Right ventricle myocardium inferior (tissue), 1 donor: ENCODE measurements at regions not wholly inside any gene's neighbourhood (a gene's known extent, or its start where the extent isn't known, plus 50 kb on each side); places are given as distances from the start of the nearest gene placed in this dataset.
"Not testable (repeated sequence)": the region's sequence is repeated elsewhere in the genome, so short reads cannot be mapped to it uniquely, and the experiment has no call there.

Source experiments
- ATAC-seq: fragments of 200-7000 bp; cut with Tn5 transposase; one replicate; pipeline ENCODE4 v1.9.1; 2020; ENCODE audit warnings: mild to moderate bottlenecking, moderate library complexity
- DNase-seq: peaks from one replicate; pipeline ENCODE4 v3.0.0; 2021; ENCODE audit errors: missing footprints
- intact Hi-C: fragments of 100-400 bp; cut with DNase I; formaldehyde crosslinking; loops from one replicate; pipeline ENCODE4 v1.11.0; 2022
- donor health status: DM: no; HTN: yes; CAD: no; lungs with severe emphysema.

- DNase-seq: no peak
- intact Hi-C loops: no loop called here
- no peak for ATAC-seq
Measured at GRCh38 chr12:78560633-78561032, 303.9 kb upstream of the SYT1 start.

- intact Hi-C loops: no loop called here
- DNase-seq (no peak), ATAC-seq (no peak)
Measured at GRCh38 chr12:78562368-78563205, 302.0 kb upstream of the SYT1 start.

- ATAC-seq (no peak), DNase-seq (no peak)
- intact Hi-C loops: no loop called here
Measured at GRCh38 chr12:78563826-78564225, 300.7 kb upstream of the SYT1 start.

DNA sequence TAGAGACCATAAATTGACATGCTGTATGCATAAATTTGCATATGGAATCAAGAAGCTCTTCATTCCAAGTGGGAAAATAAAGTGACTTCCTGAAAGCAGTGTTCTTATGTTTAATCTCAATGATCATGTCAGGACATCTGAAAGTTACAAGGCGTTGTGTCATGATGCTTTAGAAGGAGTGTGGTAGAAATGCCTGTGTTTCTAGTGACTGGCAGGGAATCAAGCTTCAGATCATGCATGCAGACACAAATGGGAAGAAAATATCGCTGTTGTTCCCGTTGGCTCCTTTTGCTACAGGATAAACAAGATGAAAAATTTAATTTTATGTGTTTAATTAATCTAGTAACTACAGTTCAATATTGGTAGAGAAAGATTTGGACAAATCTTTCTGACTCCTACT, 298.1 kb upstream of the SYT1 start:
- intact Hi-C loops: no loop called here
- ATAC-seq (no peak), DNase-seq (no peak)

DNA sequence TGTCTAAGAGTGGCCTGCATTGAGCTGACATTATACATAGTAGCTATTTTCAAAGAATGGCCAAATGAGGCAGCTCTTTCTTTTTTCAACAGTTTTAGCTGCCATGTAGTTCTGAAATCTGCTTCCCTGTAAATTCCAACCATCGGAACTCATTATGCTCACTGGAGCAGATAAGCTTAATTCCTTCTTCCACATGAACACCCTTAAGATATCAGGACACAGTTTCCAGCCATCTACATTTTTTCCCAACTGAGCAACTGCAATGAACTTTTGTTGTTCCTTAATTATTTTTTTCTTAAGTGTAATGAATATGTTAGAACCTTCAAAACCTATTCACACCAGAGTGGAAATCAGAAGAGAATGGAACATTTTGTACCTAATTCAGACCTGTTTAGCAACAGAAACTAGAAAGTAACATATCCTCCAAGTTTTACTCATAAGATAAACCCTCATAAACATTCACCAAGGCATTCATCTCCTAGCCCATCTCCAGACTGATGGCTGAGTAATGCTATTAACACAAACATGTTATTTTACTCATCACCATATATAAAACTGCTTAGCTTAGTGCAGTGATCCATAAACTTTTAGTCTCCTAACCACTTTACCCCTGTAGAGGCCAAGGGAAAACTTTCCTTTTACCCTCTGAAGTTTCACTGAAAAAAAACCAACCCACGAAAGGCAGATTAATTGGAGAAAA, 296.1 kb upstream of the SYT1 start:
- ATAC-seq: no peak
- intact Hi-C loops: no loop called here
- no peak for DNase-seq

GRCh38 chr12:78571953-78572352, 292.6 kb upstream of the SYT1 start:
- no peak for DNase-seq
- intact Hi-C loops: no loop called here
- no peak for ATAC-seq

- ATAC-seq, DNase-seq, intact Hi-C loops: not testable (repeated sequence)
Measured at GRCh38 chr12:78575208-78575607, 289.4 kb upstream of the SYT1 start.

DNA sequence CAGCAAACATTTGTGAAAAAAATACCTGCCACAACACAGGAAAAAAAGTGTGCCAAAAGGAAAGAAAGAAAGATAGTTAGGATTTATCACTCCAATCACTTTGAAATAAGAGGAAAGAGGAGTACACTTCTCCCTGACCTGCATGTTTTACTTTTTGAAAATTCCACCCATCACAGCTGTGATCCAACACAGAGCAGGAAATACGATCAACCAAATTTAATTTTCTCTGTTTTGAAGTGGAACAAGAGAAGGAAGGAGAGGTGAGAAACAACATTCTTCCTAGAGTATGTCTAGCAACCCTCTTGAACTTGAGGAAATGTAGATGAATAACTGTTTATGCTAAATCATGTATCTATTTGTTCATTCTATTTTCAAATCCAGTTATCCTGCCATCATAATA, 284.7 kb upstream of the SYT1 start:
- intact Hi-C loops: no loop called here
- ATAC-seq (no peak), DNase-seq (no peak)

DNA sequence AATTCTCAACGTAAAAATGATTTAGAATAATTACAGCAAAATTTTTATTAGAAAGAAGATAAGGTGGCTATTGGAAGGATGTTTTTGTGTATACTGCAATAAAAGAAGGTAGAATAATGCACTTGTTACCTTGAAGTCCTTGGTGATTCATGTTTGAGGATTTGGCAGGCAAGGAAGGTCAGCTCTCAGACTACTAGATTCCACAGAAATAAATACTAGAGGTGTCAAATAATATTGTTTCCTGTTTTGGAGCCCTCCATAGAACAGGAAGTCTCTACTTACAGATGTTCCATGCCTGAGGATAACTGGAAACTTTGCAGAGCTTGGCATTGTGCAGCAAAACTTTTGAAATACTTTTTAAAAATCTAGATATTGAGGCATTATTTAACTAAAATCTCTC, 284.3 kb upstream of the SYT1 start:
- ATAC-seq (no peak), DNase-seq (no peak)
- intact Hi-C loops: no loop called here

DNA sequence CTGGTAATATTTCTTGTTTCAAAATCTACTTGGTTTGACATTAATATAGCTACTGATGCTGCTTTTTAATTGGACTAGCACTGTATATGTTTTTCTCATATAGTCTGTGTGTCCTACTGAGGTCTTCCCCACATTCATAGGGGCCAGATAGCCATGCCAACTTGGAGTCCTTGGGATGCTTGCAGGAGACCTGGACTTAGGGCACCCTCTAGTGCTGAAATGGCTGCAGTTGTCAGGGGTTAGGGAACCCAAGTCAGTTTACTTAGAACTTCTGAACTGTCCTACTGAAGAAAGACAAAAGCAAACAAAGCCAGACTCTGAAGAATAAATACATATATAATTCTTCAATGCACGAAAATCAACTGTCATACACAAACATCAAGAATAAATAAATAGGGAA, 279.9 kb upstream of the SYT1 start:
- intact Hi-C loops: no loop called here

GRCh38 chr12:78585132-78585531, 279.4 kb upstream of the SYT1 start:
- intact Hi-C loops: no loop called here
- ATAC-seq (no peak), DNase-seq (no peak)

More for the DNA sequence above, 279.9 kb upstream of the SYT1 start:
- ATAC-seq (no peak), DNase-seq (no peak)

DNA sequence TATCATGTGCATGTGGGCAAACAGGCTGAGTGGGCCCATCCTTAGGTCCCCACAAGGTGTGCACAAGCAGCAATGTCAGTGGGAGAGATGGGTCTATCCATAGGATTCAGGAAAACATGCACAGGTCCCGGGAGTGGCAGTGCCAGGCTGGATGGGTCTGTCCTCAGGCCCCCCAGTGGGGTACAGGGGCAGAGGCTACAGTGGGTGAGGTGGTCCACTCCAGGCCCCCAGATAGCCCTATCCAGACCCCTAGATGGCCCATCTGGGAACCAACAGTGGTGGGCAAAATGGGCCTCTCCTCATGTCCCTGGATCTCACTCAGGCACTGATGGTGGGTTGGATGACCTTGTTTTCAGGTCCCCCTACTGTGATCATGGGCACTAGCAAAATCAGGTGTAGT, 277.8 kb upstream of the SYT1 start:
- intact Hi-C loops: no loop called here
- no peak for DNase-seq
- ATAC-seq: no peak

DNA sequence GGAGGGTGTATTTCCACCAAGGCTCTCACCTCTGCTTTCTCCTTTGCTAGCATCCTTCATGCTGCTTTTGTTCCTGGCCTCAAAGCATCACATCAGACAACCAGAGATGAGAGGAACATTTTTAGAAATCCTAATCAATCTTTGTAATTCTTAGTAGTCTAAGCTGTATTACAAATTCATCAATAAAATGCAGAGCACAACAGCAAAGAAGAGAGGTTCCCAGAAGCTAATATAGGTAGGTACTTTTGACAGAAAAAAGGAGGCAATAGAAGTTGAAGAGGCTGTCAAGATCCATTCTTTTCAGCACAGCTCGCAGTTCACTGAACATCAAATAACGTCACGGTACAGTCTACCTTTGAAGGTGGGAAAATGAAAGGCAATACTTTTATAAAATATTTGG, 265.2 kb upstream of the SYT1 start:
- no peak for DNase-seq
- intact Hi-C loops: no loop called here
- no peak for ATAC-seq

DNA sequence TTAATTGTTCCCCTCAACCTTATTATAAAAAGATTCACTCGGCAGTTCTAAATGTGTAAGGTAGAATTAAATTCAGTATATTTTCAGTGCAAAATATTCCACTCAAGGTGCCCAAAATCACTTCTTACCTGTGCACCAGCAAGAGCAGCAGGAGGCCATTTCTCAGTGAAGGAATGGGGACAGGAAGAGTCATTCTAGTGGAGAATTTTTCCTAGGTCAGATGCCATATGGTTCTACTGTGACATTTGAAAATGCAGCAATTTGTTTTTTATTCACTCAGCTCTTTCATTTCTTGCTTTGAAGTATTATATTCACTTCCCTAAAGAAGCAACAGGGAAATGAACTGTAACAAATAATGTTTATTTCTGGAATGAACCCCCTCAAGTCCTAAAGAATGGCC, 264.0 kb upstream of the SYT1 start:
- intact Hi-C loops: no loop called here
- ATAC-seq: no peak

GRCh38 chr12:78611504-78611903, 253.1 kb upstream of the SYT1 start:
- no peak for DNase-seq
- ATAC-seq: no peak
- intact Hi-C loops: no loop called here

More for the DNA sequence above, 264.0 kb upstream of the SYT1 start:
- no peak for DNase-seq

GRCh38 chr12:78612190-78612589, 252.4 kb upstream of the SYT1 start:
- intact Hi-C loops: no loop called here
- DNase-seq: no peak
- no peak for ATAC-seq

DNA sequence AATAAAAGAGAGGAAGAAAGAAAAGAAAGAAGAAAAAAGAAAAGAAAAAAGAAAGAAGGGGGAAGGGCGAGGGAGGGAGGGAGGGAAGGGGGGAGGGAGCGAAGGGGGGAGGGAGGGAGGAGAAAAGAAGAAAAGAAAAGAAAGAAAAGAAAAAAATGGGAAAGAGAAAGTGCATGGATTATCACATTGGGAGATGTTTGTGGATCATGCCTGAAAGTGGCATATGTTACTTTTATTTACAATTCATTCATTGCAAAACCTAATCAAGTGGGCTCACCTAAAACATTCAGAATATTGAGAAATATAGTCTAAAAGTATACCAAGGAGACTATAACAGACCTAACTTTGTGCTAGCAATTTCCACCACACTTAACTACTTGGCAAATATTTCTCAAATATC, 246.9 kb upstream of the SYT1 start:
- DNase-seq: no peak
- no peak for ATAC-seq
- intact Hi-C loops: no loop called here

GRCh38 chr12:78622529-78623195, 241.9 kb upstream of the SYT1 start:
- intact Hi-C loops: no loop called here
- ATAC-seq (no peak), DNase-seq (no peak)

- DNase-seq (no peak), ATAC-seq (no peak)
- intact Hi-C loops: no loop called here
Measured at GRCh38 chr12:78628491-78629100, 236.0 kb upstream of the SYT1 start.
